CD14-positive monocyte (primary cell): ENCODE measurements at regions not wholly inside any gene's neighbourhood (a gene's known extent, or its start where the extent isn't known, plus 50 kb on each side); places are given as distances from the start of the nearest gene placed in this dataset.

Source experiments
- DNase-seq, 3 donors: peaks; one replicate each; pipeline ENCODE4 v3.0.0-alpha.2; 2011 to 2022
- H2AFZ ChIP-seq: 2 replicates; pipeline ENCODE4 v1.6.0; 2012; ENCODE audit warnings: mild to moderate bottlenecking, low read depth, low read length, inconsistent platforms; ENCODE audit not compliant: insufficient read depth, poor library complexity, severe bottlenecking
- H3K27ac ChIP-seq, 2 donors: 1 replicate in 1 of 2; 2 replicates in 1 of 2; pipeline ENCODE4 v1.5.1; 2012 to 2013; ENCODE audit warnings: low read length in 2 of 2, control low read depth in 1 of 2, inconsistent platforms in 1 of 2, low read depth in 1 of 2, mild to moderate bottlenecking in 1 of 2
- H3K27me3 ChIP-seq, 2 donors: one replicate each; pipeline versions ENCODE4 v1.6.0 to v1.6.1; 2011 to 2013; ENCODE audit warnings: low read length in 2 of 2; ENCODE audit not compliant: control insufficient read depth in 2 of 2, insufficient read depth in 2 of 2
- H3K36me3 ChIP-seq, 2 donors: replicated peaks in 1 of 2; 1 replicate in 1 of 2; 2 replicates in 1 of 2; pipeline versions ENCODE4 v1.5.1 to v1.6.1; 2012 to 2013; ENCODE audit warnings: low read length in 2 of 2, control low read depth in 1 of 2, inconsistent platforms in 1 of 2, mild to moderate bottlenecking in 1 of 2; ENCODE audit not compliant: insufficient read depth in 2 of 2, control insufficient read depth in 1 of 2
- H3K4me1 ChIP-seq, 2 donors: 1 replicate in 1 of 2; 2 replicates in 1 of 2; pipeline versions ENCODE4 v1.5.1 to v1.6.1; 2012 to 2013; ENCODE audit warnings: low read length in 2 of 2, control low read depth in 1 of 2, inconsistent platforms in 1 of 2, mild to moderate bottlenecking in 1 of 2, moderate library complexity in 1 of 2; ENCODE audit not compliant: insufficient read depth in 2 of 2, control insufficient read depth in 1 of 2
- H3K4me2 ChIP-seq: replicated peaks from 2 replicates; pipeline ENCODE3; 2012; ENCODE audit warnings: low read length, moderate library complexity, mild to moderate bottlenecking; ENCODE audit not compliant: poor library complexity, severe bottlenecking; ENCODE audit errors: extremely low read depth
- H3K4me3 ChIP-seq, 3 experiments: fragments of 200-600 bp in 1 of 3; sonication (generic) in 1 of 3; replicated peaks in 1 of 3; 1 replicate in 2 of 3; 2 replicates in 1 of 3; pipeline ENCODE4 v1.5.1; 2011 to 2013; ENCODE audit warnings: low read length in 3 of 3, mild to moderate bottlenecking in 3 of 3, control low read depth in 2 of 3, low read depth in 2 of 3, inconsistent platforms in 1 of 3, moderate library complexity in 1 of 3
- H3K79me2 ChIP-seq: 2 replicates; pipeline ENCODE4 v1.6.0; 2012; ENCODE audit warnings: mild to moderate bottlenecking, control low read depth, inconsistent platforms, low read length, moderate library complexity; ENCODE audit not compliant: insufficient read depth
- H3K9ac ChIP-seq: 2 replicates; pipeline ENCODE4 v1.6.0; 2017; ENCODE audit warnings: low read length, mild to moderate bottlenecking; ENCODE audit not compliant: insufficient read depth, poor library complexity, severe bottlenecking
- H3K9me3 ChIP-seq, 2 donors: replicated peaks in 1 of 2; 1 replicate in 1 of 2; 2 replicates in 1 of 2; pipeline versions ENCODE4 v1.5.1 to v1.6.1; 2012 to 2013; ENCODE audit warnings: low read length in 2 of 2, control low read depth in 1 of 2; ENCODE audit not compliant: control insufficient read depth in 1 of 2, insufficient read depth in 1 of 2
- H4K20me1 ChIP-seq: 2 replicates; pipeline ENCODE4 v1.6.0; 2012; ENCODE audit warnings: mild to moderate bottlenecking, low read length, control low read depth, moderate library complexity; ENCODE audit not compliant: insufficient read depth
- H3K27ac Mint-ChIP-seq, 7 donors: one replicate each; pipeline ENCODE4 v1.8.0; 2020; ENCODE audit warnings: mild to moderate bottlenecking in 7 of 7, mixed read lengths in 7 of 7, moderate library complexity in 6 of 7, inconsistent platforms in 2 of 7
- H3K27me3 Mint-ChIP-seq, 3 donors: one replicate each; pipeline ENCODE4 v1.8.0; 2021 to 2022; ENCODE audit warnings: low read depth in 3 of 3, mild to moderate bottlenecking in 3 of 3, mixed read lengths in 3 of 3, moderate library complexity in 3 of 3, inconsistent platforms in 1 of 3
- H3K36me3 Mint-ChIP-seq, 2 donors: one replicate each; pipeline ENCODE4 v1.8.0; 2020; ENCODE audit warnings: mixed read lengths in 2 of 2, inconsistent platforms in 1 of 2, mild to moderate bottlenecking in 1 of 2
- H3K4me1 Mint-ChIP-seq: one replicate; pipeline ENCODE4 v1.8.0; 2020; ENCODE audit warnings: mild to moderate bottlenecking, mixed read lengths
- H3K4me3 Mint-ChIP-seq, 2 donors: one replicate each; pipeline ENCODE4 v1.8.0; 2020; ENCODE audit warnings: mild to moderate bottlenecking in 2 of 2, mixed read lengths in 2 of 2, moderate library complexity in 1 of 2
- H3K9me3 Mint-ChIP-seq, 7 donors: one replicate each; pipeline ENCODE4 v1.8.0; 2020 to 2022; ENCODE audit warnings: mixed read lengths in 7 of 7, mild to moderate bottlenecking in 6 of 7, moderate library complexity in 6 of 7, inconsistent platforms in 2 of 7
- WGBS: methylation state at CpG from one replicate; pipeline ENCODE4 v1.1.5; 2013; ENCODE audit warnings: missing lambda C conversion rate; ENCODE audit not compliant: insufficient coverage; 5-methylcytosine and 5-hydroxymethylcytosine counted together
- intact Hi-C, 2 donors: fragments of 100-400 bp; cut with micrococcal nuclease; formaldehyde crosslinking; loops; one replicate each; pipeline versions ENCODE4 v1.15.0 to v1.15.1; 2023
- TF ChIP-seq, protein P1 (sequence below): fragments of 200-600 bp; IDR thresholded peaks from one replicate; pipeline ENCODE4 v1.8.0; 2022; ENCODE audit warnings: antibody characterized with exemption, mild to moderate bottlenecking

- no peak overlapping the region for H3K4me2 ChIP-seq
- peaks cover 0 to 4% (median 2%) of the 10 kb centered on the region in 3 donors for H3K27me3 Mint-ChIP-seq
- H3K27ac Mint-ChIP-seq: no peak overlapping the region
Observed at GRCh38 chr2:6314218-6314960, 551.3 kb downstream of the CMPK2 start.

GRCh38 chr2:6325616-6326015 lies 540.1 kb downstream of the CMPK2 start:
- no peak overlapping the region for H2AFZ ChIP-seq
- Mint-ChIP-seq H3K36me3 (no peaks in the 10 kb centered on the region), H3K4me1 (no peaks in the 10 kb centered on the region), H3K27ac (no peak overlapping the region), H3K4me3 (no peak overlapping the region), H3K27me3 (peaks cover 0 to 2% (median 2%) of the 10 kb centered on the region in 3 donors), H3K9me3 (peaks cover 2 to 16% (median 8%) of the 10 kb centered on the region in 7 donors)
- H3K9ac ChIP-seq: no peak overlapping the region
- TF ChIP-seq, protein P1, sequence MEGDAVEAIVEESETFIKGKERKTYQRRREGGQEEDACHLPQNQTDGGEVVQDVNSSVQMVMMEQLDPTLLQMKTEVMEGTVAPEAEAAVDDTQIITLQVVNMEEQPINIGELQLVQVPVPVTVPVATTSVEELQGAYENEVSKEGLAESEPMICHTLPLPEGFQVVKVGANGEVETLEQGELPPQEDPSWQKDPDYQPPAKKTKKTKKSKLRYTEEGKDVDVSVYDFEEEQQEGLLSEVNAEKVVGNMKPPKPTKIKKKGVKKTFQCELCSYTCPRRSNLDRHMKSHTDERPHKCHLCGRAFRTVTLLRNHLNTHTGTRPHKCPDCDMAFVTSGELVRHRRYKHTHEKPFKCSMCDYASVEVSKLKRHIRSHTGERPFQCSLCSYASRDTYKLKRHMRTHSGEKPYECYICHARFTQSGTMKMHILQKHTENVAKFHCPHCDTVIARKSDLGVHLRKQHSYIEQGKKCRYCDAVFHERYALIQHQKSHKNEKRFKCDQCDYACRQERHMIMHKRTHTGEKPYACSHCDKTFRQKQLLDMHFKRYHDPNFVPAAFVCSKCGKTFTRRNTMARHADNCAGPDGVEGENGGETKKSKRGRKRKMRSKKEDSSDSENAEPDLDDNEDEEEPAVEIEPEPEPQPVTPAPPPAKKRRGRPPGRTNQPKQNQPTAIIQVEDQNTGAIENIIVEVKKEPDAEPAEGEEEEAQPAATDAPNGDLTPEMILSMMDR: no peak
- intact Hi-C loops: no loop called here
- WGBS: 81% methylated on average over 9 of the region's 9 CpGs
- no peaks in the 10 kb centered on the region for H3K27me3 ChIP-seq
- H3K4me1 ChIP-seq: no peaks in the 10 kb centered on the region
- no peaks in the 10 kb centered on the region for H3K36me3 ChIP-seq
- no peak overlapping the region for H3K27ac ChIP-seq
- no peaks in the 10 kb centered on the region for H3K9me3 ChIP-seq
- no peak for DNase-seq
- H4K20me1 ChIP-seq: no peaks in the 10 kb centered on the region
- H3K4me3 ChIP-seq: no peak overlapping the region
- no peaks in the 10 kb centered on the region for H3K79me2 ChIP-seq
- H3K4me2 ChIP-seq: no peak overlapping the region

More at GRCh38 chr2:6314218-6314960, 551.3 kb downstream of the CMPK2 start:
- H4K20me1 ChIP-seq: no peaks in the 10 kb centered on the region
- intact Hi-C loops: no loop called here
- no peak overlapping the region for H3K4me3 ChIP-seq
- Mint-ChIP-seq H3K36me3 (no peaks in the 10 kb centered on the region), H3K9me3 (peaks cover 0 to 3% (median 0%) of the 10 kb centered on the region in 7 donors), H3K4me3 (no peak overlapping the region), H3K4me1 (no peaks in the 10 kb centered on the region)
- no peaks in the 10 kb centered on the region for H3K79me2 ChIP-seq
- no peak overlapping the region for H3K27ac ChIP-seq
- no peak overlapping the region for H3K9ac ChIP-seq
- no peaks in the 10 kb centered on the region for H3K9me3 ChIP-seq
- DNase-seq: no peak
- no peak overlapping the region for H2AFZ ChIP-seq
- 100% methylated on average over 1 of the region's 4 CpGs for WGBS
- no peaks in the 10 kb centered on the region for H3K4me1 ChIP-seq
- H3K36me3 ChIP-seq: no peaks in the 10 kb centered on the region
- TF ChIP-seq, protein P1: no peak
- H3K27me3 ChIP-seq: no peaks in the 10 kb centered on the region
